ENCODE measurements at regions not wholly inside any gene's neighbourhood (a gene's known extent, or its start where the extent isn't known, plus 50 kb on each side); places are given as distances from the start of the nearest gene placed in this dataset.

DNA sequence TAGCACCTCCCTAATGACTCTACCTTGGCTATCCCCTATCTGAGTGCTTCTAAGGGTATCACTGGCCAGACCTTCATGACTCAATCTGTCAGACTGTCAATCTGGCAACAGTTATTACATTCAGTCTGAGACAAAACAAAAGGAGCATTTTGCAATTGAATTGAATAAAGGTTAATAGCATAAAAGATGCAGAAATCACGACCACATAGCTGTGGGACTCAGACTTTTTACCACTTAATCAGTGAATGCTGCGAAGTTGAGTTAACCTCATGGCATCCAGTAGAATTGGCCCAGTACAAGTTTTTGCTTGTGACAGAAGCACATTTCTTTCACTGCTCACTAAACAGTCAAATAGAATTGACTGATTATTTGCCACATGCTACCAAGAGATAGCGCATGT, 480.7 kb upstream of the DPPA4 start:
- H3K9me3 Mint-ChIP-seq, result peaks cover 4% of the 10 kb centered on the region
- TF ChIP-seq, protein P1, sequence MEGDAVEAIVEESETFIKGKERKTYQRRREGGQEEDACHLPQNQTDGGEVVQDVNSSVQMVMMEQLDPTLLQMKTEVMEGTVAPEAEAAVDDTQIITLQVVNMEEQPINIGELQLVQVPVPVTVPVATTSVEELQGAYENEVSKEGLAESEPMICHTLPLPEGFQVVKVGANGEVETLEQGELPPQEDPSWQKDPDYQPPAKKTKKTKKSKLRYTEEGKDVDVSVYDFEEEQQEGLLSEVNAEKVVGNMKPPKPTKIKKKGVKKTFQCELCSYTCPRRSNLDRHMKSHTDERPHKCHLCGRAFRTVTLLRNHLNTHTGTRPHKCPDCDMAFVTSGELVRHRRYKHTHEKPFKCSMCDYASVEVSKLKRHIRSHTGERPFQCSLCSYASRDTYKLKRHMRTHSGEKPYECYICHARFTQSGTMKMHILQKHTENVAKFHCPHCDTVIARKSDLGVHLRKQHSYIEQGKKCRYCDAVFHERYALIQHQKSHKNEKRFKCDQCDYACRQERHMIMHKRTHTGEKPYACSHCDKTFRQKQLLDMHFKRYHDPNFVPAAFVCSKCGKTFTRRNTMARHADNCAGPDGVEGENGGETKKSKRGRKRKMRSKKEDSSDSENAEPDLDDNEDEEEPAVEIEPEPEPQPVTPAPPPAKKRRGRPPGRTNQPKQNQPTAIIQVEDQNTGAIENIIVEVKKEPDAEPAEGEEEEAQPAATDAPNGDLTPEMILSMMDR (IDR thresholded peaks at IDR 0.05), result no peak
- no peak overlapping the region for H3K27ac Mint-ChIP-seq
- H3K4me3 Mint-ChIP-seq, result no peak overlapping the region
- CTCF ChIA-PET, result no interaction called here
- H3K27me3 Mint-ChIP-seq, result no peaks in the 10 kb centered on the region
- no peaks in the 10 kb centered on the region for H3K4me1 Mint-ChIP-seq
- H3K36me3 Mint-ChIP-seq (ENCODE audit: low read depth), result no peaks in the 10 kb centered on the region
- intact Hi-C loops (cut with micrococcal nuclease), result no loop called here
- POLR2A ChIA-PET, result no interaction called here
- DNase-seq (no peak), ATAC-seq (ENCODE audit: low read depth) (no peak)

- Mint-ChIP-seq H3K4me3 (no peak overlapping the region), H3K27ac (no peak overlapping the region), H3K4me1 (no peaks in the 10 kb centered on the region), H3K36me3 (ENCODE audit: low read depth) (no peaks in the 10 kb centered on the region), H3K27me3 (no peaks in the 10 kb centered on the region), H3K9me3 (peaks cover 3% of the 10 kb centered on the region)
- intact Hi-C loops (cut with micrococcal nuclease), result no loop called here
- no peak for DNase-seq
- POLR2A ChIA-PET, result no interaction called here
- TF ChIP-seq, protein P1 (IDR thresholded peaks at IDR 0.05), result no peak
- CTCF ChIA-PET, result no interaction called here
- no peak for ATAC-seq (ENCODE audit: low read depth)
Observed at GRCh38 chr3:109819734-109820133, 482.4 kb upstream of the DPPA4 start.

DNA sequence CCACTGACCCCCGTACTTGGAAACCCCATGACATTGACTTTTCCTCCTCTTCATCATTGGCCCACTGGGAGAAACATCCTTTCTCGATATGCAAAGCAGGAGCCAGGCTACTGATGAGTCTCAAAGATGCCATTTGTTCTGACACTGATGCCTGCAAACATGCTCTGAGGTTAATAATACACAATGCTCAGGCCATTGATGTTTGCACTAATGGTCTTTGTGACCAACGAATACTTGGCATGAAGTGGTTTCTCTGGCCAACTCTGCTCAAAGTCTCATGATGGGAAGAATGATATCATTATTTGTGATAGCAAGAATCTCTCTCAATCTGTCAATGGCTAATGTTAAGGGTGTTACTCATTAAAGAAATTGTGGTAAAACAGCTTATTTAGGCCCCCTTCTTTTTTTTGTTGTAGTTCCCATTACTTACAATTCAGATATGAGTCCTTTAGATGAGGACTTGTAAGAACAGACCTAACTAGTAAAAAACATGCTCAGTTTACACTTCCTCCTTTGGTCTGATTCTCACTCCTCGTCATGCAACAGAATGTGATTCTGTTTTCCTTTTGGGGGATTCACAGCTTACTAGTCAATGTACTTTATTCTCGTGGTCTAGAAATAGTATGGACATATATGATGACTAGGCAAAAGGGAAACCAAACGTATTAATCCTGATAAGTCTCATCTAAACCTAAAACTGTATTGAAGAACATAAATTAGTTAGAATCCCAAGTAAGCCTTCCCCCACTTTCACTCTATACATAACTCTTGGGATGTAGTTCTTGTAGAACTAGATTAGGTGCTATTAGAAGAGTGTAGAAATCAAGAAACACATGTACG, 488.8 kb upstream of the DPPA4 start:
- Mint-ChIP-seq H3K27ac (no peak overlapping the region), H3K27me3 (no peaks in the 10 kb centered on the region), H3K36me3 (ENCODE audit: low read depth) (no peaks in the 10 kb centered on the region), H3K9me3 (peaks cover 2% of the 10 kb centered on the region), H3K4me3 (no peak overlapping the region), H3K4me1 (no peaks in the 10 kb centered on the region)
- ATAC-seq (ENCODE audit: low read depth) (no peak), DNase-seq (no peak)
- CTCF ChIA-PET, result no interaction called here
- POLR2A ChIA-PET, result no interaction called here
- intact Hi-C loops (cut with micrococcal nuclease), result no loop called here
- TF ChIP-seq, protein P1 (IDR thresholded peaks at IDR 0.05), result no peak

- Mint-ChIP-seq H3K4me1 (no peaks in the 10 kb centered on the region), H3K27me3 (no peaks in the 10 kb centered on the region), H3K9me3 (peaks cover 5% of the 10 kb centered on the region), H3K27ac (no peak overlapping the region), H3K36me3 (ENCODE audit: low read depth) (no peaks in the 10 kb centered on the region), H3K4me3 (no peak overlapping the region)
- no peak for DNase-seq
- TF ChIP-seq, protein P1 (IDR thresholded peaks at IDR 0.05), result no peak
- no peak for ATAC-seq (ENCODE audit: low read depth)
- intact Hi-C loops (cut with micrococcal nuclease), result no loop called here
- ChIA-PET POLR2A (no interaction called here), CTCF (no interaction called here)
Observed at GRCh38 chr3:109831403-109831802, 494.1 kb upstream of the DPPA4 start.

GRCh38 chr3:109835958-109836357, 498.6 kb upstream of the DPPA4 start:
- CTCF ChIA-PET, result no interaction called here
- Mint-ChIP-seq H3K9me3 (peaks cover 3% of the 10 kb centered on the region), H3K27me3 (no peaks in the 10 kb centered on the region), H3K4me3 (no peak overlapping the region), H3K27ac (no peak overlapping the region), H3K36me3 (ENCODE audit: low read depth) (no peaks in the 10 kb centered on the region), H3K4me1 (no peaks in the 10 kb centered on the region)
- TF ChIP-seq, protein P1 (IDR thresholded peaks at IDR 0.05), result no peak
- intact Hi-C loops (cut with micrococcal nuclease), result no loop called here
- ATAC-seq (ENCODE audit: low read depth) (no peak), DNase-seq (no peak)
- POLR2A ChIA-PET, result no interaction called here

Measured in activated B cell treated with CpG ODN at 0.5 μM for 24 hours (primary cell).